ENCODE measurements at regions not wholly inside any gene's neighbourhood (a gene's known extent, or its start where the extent isn't known, plus 50 kb on each side); places are given as distances from the start of the nearest gene placed in this dataset.
"Not testable (repeated sequence)": the region's sequence is repeated elsewhere in the genome, so short reads cannot be mapped to it uniquely, and the experiment has no call there.

DNA sequence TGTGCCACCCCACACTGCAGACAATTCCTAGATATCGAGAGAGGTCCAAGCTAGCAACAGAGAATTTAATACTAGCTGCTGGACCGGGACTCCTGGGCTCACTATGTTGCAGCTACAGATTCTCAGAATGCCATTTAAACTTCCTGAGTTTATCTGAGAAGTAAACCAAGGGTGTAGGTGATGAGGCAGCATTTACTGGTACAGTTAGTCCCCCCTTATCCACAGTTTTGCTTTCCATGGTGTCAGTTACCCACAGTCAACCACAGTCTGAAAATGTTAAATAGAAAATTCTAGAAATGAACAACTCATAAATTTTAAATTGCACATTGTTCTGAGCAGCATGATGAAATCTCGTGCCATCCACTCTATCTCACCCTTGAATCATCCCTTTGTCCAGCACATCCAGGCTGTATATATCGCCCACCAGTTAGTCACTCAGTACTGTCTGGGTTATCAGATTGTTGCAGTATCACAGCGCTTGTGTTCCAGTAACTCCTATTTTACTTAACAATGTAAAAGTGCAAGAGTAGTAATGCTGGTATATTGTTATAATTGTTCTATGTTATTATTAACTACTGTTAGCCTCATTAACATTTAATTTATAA, 157.5 kb upstream of the NBPF9 start:
- TF ChIP-seq, protein P1, sequence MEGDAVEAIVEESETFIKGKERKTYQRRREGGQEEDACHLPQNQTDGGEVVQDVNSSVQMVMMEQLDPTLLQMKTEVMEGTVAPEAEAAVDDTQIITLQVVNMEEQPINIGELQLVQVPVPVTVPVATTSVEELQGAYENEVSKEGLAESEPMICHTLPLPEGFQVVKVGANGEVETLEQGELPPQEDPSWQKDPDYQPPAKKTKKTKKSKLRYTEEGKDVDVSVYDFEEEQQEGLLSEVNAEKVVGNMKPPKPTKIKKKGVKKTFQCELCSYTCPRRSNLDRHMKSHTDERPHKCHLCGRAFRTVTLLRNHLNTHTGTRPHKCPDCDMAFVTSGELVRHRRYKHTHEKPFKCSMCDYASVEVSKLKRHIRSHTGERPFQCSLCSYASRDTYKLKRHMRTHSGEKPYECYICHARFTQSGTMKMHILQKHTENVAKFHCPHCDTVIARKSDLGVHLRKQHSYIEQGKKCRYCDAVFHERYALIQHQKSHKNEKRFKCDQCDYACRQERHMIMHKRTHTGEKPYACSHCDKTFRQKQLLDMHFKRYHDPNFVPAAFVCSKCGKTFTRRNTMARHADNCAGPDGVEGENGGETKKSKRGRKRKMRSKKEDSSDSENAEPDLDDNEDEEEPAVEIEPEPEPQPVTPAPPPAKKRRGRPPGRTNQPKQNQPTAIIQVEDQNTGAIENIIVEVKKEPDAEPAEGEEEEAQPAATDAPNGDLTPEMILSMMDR (conservative IDR thresholded peaks at IDR 0.05; ENCODE audit: low read length): not testable (repeated sequence)
- not testable (repeated sequence) for TF ChIP-seq EZH2phosphoT487 (IDR thresholded peaks at IDR 0.05; ENCODE audit: borderline replicate concordance, low read depth, low read length)
